H1 (cell line): ENCODE measurements at regions not wholly inside any gene's neighbourhood (a gene's known extent, or its start where the extent isn't known, plus 50 kb on each side); places are given as distances from the start of the nearest gene placed in this dataset.

Source experiments
- CBX5 ChIP-seq: fragments of 300-800, 300-1000 bp; sonication (generic); IDR thresholded peaks from 2 replicates; pipeline ENCODE4 v1.7.1; 2016; ENCODE audit warnings: antibody characterized with exemption, low read length, low read depth
- CBX8 ChIP-seq: fragments of 300-800, 300-1000 bp; sonication (generic); IDR thresholded peaks from 2 replicates; pipeline ENCODE4 v1.7.1; 2016; ENCODE audit warnings: low read depth, low read length, borderline replicate concordance
- NANOG ChIP-seq: IDR thresholded peaks from 2 replicates; pipeline ENCODE4 v1.6.1; 2011; ENCODE audit warnings: low read length, low read depth, mild to moderate bottlenecking, inconsistent platforms; ENCODE audit not compliant: insufficient read depth, poor library complexity, severe bottlenecking
- NRF1 ChIP-seq: IDR thresholded peaks from 2 replicates; pipeline ENCODE4 v1.6.1; 2011; ENCODE audit warnings: mild to moderate bottlenecking, low read depth, low read length, improper control_type of control experiment
- SP2 ChIP-seq: IDR thresholded peaks from 2 replicates; pipeline ENCODE4 v1.6.1; 2012; ENCODE audit warnings: mild to moderate bottlenecking, low read length, inconsistent platforms
- YY1 ChIP-seq: IDR thresholded peaks from 2 replicates; pipeline ENCODE4 v1.6.1; 2011; ENCODE audit warnings: low read depth, mild to moderate bottlenecking, low read length
- TF ChIP-seq, protein P1 (sequence below): fragments of 300-600 bp; sonication (generic); IDR thresholded peaks from 2 replicates; pipeline ENCODE4 v1.7.1; 2012; ENCODE audit warnings: low read length, moderate library complexity, mild to moderate bottlenecking, inconsistent platforms; ENCODE audit not compliant: insufficient replicate concordance
- TF ChIP-seq, protein P2 (sequence below): IDR thresholded peaks from 2 replicates; pipeline ENCODE4 v1.6.1; 2011; ENCODE audit warnings: low read length, improper control_type of control experiment
- TF ChIP-seq, protein P3 (sequence below): IDR thresholded peaks from 2 replicates; pipeline ENCODE4 v1.6.1; 2012; ENCODE audit warnings: inconsistent platforms

DNA sequence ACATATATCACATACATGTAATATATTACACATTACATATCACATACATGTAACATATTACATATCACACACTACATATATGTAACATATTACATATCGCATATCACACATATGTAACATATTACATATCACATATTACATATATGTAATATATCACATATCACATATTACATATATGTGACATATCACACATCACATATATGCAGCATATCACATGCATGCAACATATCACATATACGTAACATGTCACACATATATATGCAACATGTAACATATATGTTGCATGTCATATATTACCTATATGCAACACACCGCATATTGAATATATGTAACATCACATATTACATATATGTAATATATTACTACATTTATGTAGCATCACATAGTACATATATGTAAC is 211.2 kb downstream of the ARL6IP6 start (continued):
- TF ChIP-seq, protein P1, sequence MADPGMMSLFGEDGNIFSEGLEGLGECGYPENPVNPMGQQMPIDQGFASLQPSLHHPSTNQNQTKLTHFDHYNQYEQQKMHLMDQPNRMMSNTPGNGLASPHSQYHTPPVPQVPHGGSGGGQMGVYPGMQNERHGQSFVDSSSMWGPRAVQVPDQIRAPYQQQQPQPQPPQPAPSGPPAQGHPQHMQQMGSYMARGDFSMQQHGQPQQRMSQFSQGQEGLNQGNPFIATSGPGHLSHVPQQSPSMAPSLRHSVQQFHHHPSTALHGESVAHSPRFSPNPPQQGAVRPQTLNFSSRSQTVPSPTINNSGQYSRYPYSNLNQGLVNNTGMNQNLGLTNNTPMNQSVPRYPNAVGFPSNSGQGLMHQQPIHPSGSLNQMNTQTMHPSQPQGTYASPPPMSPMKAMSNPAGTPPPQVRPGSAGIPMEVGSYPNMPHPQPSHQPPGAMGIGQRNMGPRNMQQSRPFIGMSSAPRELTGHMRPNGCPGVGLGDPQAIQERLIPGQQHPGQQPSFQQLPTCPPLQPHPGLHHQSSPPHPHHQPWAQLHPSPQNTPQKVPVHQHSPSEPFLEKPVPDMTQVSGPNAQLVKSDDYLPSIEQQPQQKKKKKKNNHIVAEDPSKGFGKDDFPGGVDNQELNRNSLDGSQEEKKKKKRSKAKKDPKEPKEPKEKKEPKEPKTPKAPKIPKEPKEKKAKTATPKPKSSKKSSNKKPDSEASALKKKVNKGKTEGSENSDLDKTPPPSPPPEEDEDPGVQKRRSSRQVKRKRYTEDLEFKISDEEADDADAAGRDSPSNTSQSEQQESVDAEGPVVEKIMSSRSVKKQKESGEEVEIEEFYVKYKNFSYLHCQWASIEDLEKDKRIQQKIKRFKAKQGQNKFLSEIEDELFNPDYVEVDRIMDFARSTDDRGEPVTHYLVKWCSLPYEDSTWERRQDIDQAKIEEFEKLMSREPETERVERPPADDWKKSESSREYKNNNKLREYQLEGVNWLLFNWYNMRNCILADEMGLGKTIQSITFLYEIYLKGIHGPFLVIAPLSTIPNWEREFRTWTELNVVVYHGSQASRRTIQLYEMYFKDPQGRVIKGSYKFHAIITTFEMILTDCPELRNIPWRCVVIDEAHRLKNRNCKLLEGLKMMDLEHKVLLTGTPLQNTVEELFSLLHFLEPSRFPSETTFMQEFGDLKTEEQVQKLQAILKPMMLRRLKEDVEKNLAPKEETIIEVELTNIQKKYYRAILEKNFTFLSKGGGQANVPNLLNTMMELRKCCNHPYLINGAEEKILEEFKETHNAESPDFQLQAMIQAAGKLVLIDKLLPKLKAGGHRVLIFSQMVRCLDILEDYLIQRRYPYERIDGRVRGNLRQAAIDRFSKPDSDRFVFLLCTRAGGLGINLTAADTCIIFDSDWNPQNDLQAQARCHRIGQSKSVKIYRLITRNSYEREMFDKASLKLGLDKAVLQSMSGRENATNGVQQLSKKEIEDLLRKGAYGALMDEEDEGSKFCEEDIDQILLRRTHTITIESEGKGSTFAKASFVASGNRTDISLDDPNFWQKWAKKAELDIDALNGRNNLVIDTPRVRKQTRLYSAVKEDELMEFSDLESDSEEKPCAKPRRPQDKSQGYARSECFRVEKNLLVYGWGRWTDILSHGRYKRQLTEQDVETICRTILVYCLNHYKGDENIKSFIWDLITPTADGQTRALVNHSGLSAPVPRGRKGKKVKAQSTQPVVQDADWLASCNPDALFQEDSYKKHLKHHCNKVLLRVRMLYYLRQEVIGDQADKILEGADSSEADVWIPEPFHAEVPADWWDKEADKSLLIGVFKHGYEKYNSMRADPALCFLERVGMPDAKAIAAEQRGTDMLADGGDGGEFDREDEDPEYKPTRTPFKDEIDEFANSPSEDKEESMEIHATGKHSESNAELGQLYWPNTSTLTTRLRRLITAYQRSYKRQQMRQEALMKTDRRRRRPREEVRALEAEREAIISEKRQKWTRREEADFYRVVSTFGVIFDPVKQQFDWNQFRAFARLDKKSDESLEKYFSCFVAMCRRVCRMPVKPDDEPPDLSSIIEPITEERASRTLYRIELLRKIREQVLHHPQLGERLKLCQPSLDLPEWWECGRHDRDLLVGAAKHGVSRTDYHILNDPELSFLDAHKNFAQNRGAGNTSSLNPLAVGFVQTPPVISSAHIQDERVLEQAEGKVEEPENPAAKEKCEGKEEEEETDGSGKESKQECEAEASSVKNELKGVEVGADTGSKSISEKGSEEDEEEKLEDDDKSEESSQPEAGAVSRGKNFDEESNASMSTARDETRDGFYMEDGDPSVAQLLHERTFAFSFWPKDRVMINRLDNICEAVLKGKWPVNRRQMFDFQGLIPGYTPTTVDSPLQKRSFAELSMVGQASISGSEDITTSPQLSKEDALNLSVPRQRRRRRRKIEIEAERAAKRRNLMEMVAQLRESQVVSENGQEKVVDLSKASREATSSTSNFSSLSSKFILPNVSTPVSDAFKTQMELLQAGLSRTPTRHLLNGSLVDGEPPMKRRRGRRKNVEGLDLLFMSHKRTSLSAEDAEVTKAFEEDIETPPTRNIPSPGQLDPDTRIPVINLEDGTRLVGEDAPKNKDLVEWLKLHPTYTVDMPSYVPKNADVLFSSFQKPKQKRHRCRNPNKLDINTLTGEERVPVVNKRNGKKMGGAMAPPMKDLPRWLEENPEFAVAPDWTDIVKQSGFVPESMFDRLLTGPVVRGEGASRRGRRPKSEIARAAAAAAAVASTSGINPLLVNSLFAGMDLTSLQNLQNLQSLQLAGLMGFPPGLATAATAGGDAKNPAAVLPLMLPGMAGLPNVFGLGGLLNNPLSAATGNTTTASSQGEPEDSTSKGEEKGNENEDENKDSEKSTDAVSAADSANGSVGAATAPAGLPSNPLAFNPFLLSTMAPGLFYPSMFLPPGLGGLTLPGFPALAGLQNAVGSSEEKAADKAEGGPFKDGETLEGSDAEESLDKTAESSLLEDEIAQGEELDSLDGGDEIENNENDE = no peak
- no peak for TF ChIP-seq CBX5
- TF ChIP-seq, protein P2, sequence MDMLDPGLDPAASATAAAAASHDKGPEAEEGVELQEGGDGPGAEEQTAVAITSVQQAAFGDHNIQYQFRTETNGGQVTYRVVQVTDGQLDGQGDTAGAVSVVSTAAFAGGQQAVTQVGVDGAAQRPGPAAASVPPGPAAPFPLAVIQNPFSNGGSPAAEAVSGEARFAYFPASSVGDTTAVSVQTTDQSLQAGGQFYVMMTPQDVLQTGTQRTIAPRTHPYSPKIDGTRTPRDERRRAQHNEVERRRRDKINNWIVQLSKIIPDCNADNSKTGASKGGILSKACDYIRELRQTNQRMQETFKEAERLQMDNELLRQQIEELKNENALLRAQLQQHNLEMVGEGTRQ = no peak
- TF ChIP-seq, protein P3, sequence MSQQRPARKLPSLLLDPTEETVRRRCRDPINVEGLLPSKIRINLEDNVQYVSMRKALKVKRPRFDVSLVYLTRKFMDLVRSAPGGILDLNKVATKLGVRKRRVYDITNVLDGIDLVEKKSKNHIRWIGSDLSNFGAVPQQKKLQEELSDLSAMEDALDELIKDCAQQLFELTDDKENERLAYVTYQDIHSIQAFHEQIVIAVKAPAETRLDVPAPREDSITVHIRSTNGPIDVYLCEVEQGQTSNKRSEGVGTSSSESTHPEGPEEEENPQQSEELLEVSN = no peak
- TF ChIP-seq NRF1 = no peak
- TF ChIP-seq CBX8 = no peak
- no peak for TF ChIP-seq YY1
- TF ChIP-seq SP2 = no peak
- TF ChIP-seq NANOG = no peak
